Smooth muscle cell (in vitro differentiated cells): ENCODE measurements at regions not wholly inside any gene's neighbourhood (a gene's known extent, or its start where the extent isn't known, plus 50 kb on each side); places are given as distances from the start of the nearest gene placed in this dataset.

Experiments used
- DNase-seq: peaks from one replicate; lab custom pipeline; 2025; ENCODE audit not compliant: unreplicated experiment; lab: John Stamatoyannopoulos, UW
- H2AFZ ChIP-seq: fragments of 200-600 bp; sonication (generic); 2 replicates; pipeline ENCODE4 v1.6.0; 2016; ENCODE audit warnings: antibody characterized with exemption, low read depth, mild to moderate bottlenecking
- H3F3A ChIP-seq: fragments of 200-600 bp; sonication (generic); 2 replicates; pipeline ENCODE4 v1.6.0; 2017; ENCODE audit warnings: antibody characterized with exemption, low read depth
- H3K27ac ChIP-seq: fragments of 200-600 bp; sonication (generic); 2 replicates; pipeline ENCODE4 v1.5.1; 2016; ENCODE audit warnings: low read depth, mild to moderate bottlenecking
- H3K27me3 ChIP-seq: fragments of 200-600 bp; sonication (generic); 2 replicates; pipeline ENCODE4 v1.6.1; 2016; ENCODE audit warnings: low read depth, mild to moderate bottlenecking
- H3K36me3 ChIP-seq: fragments of 200-600 bp; sonication (generic); 2 replicates; pipeline ENCODE4 v1.5.1; 2016; ENCODE audit warnings: low read depth
- H3K4me1 ChIP-seq: fragments of 200-600 bp; sonication (generic); 2 replicates; pipeline ENCODE4 v1.5.1; 2016; ENCODE audit warnings: low read depth
- H3K4me2 ChIP-seq: fragments of 200-600 bp; sonication (generic); 2 replicates; pipeline ENCODE4 v1.6.0; 2016; ENCODE audit warnings: mild to moderate bottlenecking
- H3K4me3 ChIP-seq: fragments of 200-600 bp; sonication (generic); 2 replicates; pipeline ENCODE4 v1.5.1; 2016; ENCODE audit warnings: mild to moderate bottlenecking
- H3K79me2 ChIP-seq: fragments of 200-600 bp; sonication (generic); 2 replicates; pipeline ENCODE4 v1.6.0; 2016; ENCODE audit warnings: low read depth, mild to moderate bottlenecking
- H3K9ac ChIP-seq: fragments of 200-600 bp; sonication (generic); 2 replicates; pipeline ENCODE4 v1.6.0; 2016; ENCODE audit warnings: low read depth
- H3K9me3 ChIP-seq: fragments of 200-600 bp; sonication (generic); replicated peaks from 2 replicates; pipeline ENCODE4 v1.5.1; 2016; ENCODE audit warnings: low read depth
- H4K20me1 ChIP-seq: fragments of 200-600 bp; sonication (generic); 2 replicates; pipeline ENCODE4 v1.6.0; 2016; ENCODE audit warnings: low read depth
- WGBS: methylation state at CpG from one replicate; pipeline ENCODE4 v1.1.7; 2016; ENCODE audit warnings: low lambda C conversion rate; 5-methylcytosine and 5-hydroxymethylcytosine counted together
- TF ChIP-seq, protein P1 (sequence below): fragments of 200-600 bp; sonication (generic); IDR thresholded peaks from 2 replicates; pipeline ENCODE4 v1.5.1; 2017; ENCODE audit warnings: borderline replicate concordance, mild to moderate bottlenecking, antibody characterized with exemption; ENCODE audit not compliant: insufficient read depth, poor library complexity, severe bottlenecking

DNA sequence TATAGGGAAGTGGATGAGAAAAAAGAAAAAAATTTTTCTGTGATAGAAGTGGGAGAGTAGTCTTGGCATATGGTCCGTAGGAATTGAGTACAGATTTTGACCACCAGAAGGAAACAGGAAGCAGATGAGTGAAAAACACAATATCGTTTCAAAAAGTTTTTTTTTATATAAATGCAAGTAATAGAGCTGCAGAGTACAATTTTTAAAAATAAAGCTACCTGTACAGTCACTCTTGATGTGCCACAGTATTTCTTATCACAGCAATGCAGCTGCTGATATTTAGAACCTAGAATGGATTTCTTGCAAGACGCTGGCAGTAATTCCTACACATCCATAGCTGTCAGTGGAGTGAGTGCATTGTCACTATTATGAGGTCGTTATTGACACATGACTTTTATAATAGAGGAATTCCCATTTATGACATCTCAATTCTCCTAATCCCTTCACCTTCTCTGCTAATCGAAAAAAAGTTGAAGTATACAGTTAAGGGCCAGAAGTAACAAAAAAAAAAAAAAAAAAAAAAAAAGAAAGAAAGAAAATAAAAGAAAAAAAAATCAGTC, 477.7 kb downstream of the TAF11L14 start:
- H3K36me3 ChIP-seq, result no peaks in the 10 kb centered on the region
- H3K79me2 ChIP-seq, result no peaks in the 10 kb centered on the region
- H3K27ac ChIP-seq, result no peak overlapping the region
- H3K27me3 ChIP-seq, result no peaks in the 10 kb centered on the region
- no peaks in the 10 kb centered on the region for H3K4me1 ChIP-seq
- TF ChIP-seq, protein P1, sequence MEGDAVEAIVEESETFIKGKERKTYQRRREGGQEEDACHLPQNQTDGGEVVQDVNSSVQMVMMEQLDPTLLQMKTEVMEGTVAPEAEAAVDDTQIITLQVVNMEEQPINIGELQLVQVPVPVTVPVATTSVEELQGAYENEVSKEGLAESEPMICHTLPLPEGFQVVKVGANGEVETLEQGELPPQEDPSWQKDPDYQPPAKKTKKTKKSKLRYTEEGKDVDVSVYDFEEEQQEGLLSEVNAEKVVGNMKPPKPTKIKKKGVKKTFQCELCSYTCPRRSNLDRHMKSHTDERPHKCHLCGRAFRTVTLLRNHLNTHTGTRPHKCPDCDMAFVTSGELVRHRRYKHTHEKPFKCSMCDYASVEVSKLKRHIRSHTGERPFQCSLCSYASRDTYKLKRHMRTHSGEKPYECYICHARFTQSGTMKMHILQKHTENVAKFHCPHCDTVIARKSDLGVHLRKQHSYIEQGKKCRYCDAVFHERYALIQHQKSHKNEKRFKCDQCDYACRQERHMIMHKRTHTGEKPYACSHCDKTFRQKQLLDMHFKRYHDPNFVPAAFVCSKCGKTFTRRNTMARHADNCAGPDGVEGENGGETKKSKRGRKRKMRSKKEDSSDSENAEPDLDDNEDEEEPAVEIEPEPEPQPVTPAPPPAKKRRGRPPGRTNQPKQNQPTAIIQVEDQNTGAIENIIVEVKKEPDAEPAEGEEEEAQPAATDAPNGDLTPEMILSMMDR, result no peak
- H3F3A ChIP-seq, result no peaks in the 10 kb centered on the region
- H3K9me3 ChIP-seq, result no peaks in the 10 kb centered on the region
- H2AFZ ChIP-seq, result no peak overlapping the region
- no peak overlapping the region for H3K4me3 ChIP-seq
- H4K20me1 ChIP-seq, result no peaks in the 10 kb centered on the region
- no peak overlapping the region for H3K9ac ChIP-seq
- DNase-seq, result no peak
- H3K4me2 ChIP-seq, result no peak overlapping the region
- WGBS, result 90% methylated on average over 5 of the region's 5 CpGs

DNA sequence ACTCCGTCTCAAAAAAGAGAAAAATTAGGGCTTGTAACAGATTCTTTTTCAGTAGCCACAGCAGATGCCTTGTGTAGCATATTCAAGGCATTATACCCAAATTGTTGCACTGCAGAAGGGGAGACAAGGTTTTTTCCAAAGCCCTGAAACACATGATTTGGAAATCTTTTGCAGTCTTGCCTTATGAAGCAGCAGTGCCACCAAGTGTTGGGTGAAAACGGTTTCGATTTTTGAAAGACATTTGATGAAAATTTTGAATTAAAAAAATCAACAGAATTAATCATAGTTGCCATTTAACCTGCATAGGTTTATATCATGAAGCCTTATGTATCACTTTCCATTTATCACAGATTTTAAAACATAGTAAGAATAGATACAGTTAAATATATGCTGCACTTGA, 479.5 kb downstream of the TAF11L14 start:
- Histone ChIP-seq H3K27ac (no peak overlapping the region), H2AFZ (no peak overlapping the region), H3K36me3 (no peaks in the 10 kb centered on the region), H3K79me2 (no peaks in the 10 kb centered on the region), H3K9me3 (no peaks in the 10 kb centered on the region), H3K4me3 (no peak overlapping the region), H4K20me1 (no peaks in the 10 kb centered on the region), H3F3A (no peaks in the 10 kb centered on the region), H3K4me2 (no peak overlapping the region), H3K27me3 (no peaks in the 10 kb centered on the region), H3K4me1 (no peaks in the 10 kb centered on the region), H3K9ac (no peak overlapping the region)
- no peak for DNase-seq
- TF ChIP-seq, protein P1, result peak; percentile 46
- WGBS, result 82% methylated on average over 3 of the region's 3 CpGs

DNA sequence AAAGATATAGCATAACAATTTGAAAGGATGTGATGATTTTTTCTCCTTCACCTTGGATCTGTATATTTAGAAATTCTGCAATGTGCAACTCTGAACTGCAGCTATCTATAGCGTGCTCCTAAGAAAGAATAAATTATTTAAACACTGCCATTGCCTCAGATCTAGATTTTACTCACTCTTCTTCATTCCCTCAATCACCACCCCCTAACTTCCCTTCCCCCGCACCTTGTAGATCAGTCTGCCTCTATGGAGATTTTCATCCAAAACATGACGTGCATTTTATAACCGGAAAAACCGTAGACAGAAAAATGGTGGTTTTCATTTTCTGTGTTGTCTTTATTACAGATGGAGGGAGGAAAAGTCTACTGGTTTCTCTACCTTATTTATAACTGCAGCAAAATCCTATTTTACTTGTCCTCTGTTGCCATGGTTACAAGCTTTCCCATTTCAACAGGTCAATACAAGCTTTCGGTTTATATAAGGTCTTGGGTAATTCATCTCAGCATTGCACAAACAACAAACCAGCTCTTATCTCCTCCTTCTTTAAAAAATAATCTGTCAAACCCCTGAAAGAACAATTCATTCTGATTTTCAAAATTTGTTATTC, 480.0 kb downstream of the TAF11L14 start:
- Histone ChIP-seq H3K79me2 (no peaks in the 10 kb centered on the region), H3K9ac (no peak overlapping the region), H3K4me1 (no peaks in the 10 kb centered on the region), H4K20me1 (no peaks in the 10 kb centered on the region), H3K4me2 (no peak overlapping the region), H3K27ac (no peak overlapping the region), H3K27me3 (no peaks in the 10 kb centered on the region), H3F3A (no peaks in the 10 kb centered on the region), H3K4me3 (no peak overlapping the region), H2AFZ (no peak overlapping the region), H3K36me3 (no peaks in the 10 kb centered on the region), H3K9me3 (no peaks in the 10 kb centered on the region)
- WGBS, result 88% methylated on average over 6 of the region's 6 CpGs
- no peak for DNase-seq
- TF ChIP-seq, protein P1, result no peak

DNA sequence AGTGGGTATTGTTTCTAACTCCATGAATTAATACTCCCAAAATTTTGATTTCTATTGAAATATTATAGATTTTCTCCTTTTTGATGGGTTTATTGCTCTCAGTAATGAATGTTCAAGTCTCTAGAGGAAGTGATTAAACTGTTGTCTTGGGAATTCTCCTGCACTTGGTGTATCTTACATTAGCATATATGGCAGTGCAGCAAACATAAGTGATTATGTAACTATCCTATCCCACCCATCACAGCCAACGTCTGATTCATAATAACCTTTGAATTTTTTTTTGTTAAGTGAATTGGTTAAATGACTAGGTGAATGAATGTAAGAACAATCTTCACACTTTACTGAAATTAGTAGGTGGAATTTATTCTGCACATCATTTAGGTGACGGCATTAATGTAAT, 483.7 kb downstream of the TAF11L14 start:
- H3K4me3 ChIP-seq, result no peak overlapping the region
- no peak overlapping the region for H3K27ac ChIP-seq
- no peak overlapping the region for H3K4me2 ChIP-seq
- no peaks in the 10 kb centered on the region for H3K36me3 ChIP-seq
- no peaks in the 10 kb centered on the region for H3K9me3 ChIP-seq
- H3K4me1 ChIP-seq, result no peaks in the 10 kb centered on the region
- H3K9ac ChIP-seq, result no peak overlapping the region
- no peak overlapping the region for H2AFZ ChIP-seq
- no peaks in the 10 kb centered on the region for H3K79me2 ChIP-seq
- 90% methylated on average over 2 of the region's 2 CpGs for WGBS
- H4K20me1 ChIP-seq, result no peaks in the 10 kb centered on the region
- TF ChIP-seq, protein P1, result no peak
- no peaks in the 10 kb centered on the region for H3K27me3 ChIP-seq
- H3F3A ChIP-seq, result no peaks in the 10 kb centered on the region
- no peak for DNase-seq
